NCI-H187 (cell line): ENCODE measurements at regions not wholly inside any gene's neighbourhood (a gene's known extent, or its start where the extent isn't known, plus 50 kb on each side); places are given as distances from the start of the nearest gene placed in this dataset.

ENCODE experiments used
- DNase-seq, 2 experiments: peaks; one replicate each; lab custom pipeline; 2025; lab: John Stamatoyannopoulos, UW

GRCh38 chr17:15894913-15895658 lies 49.8 kb upstream of the ADORA2B start:
- no peak for DNase-seq
